RWPE2 (cell line): ENCODE measurements at regions not wholly inside any gene's neighbourhood (a gene's known extent, or its start where the extent isn't known, plus 50 kb on each side); places are given as distances from the start of the nearest gene placed in this dataset.

Experiments used
- ATAC-seq: fragments of 200-7000 bp; cut with Tn5 transposase; 3 replicates; pipeline ENCODE4 v1.9.1; 2021; ENCODE audit warnings: low read depth
- DNase-seq: peaks from one replicate; pipeline ENCODE4 v3.0.0-alpha.2; 2020; ENCODE audit warnings: low spot score
- H3K27ac ChIP-seq: fragments of 450-650 bp; 2 replicates; pipeline ENCODE4 v1.5.1; 2017; ENCODE audit warnings: mild to moderate bottlenecking; ENCODE audit not compliant: poor library complexity, severe bottlenecking
- H3K27me3 ChIP-seq: fragments of 250-450 bp; sonication (Bioruptor Pico); 2 replicates; pipeline ENCODE4 v1.5.1; 2021; ENCODE audit warnings: mild to moderate bottlenecking, moderate library complexity; ENCODE audit not compliant: insufficient read depth, poor library complexity, severe bottlenecking
- H3K36me3 ChIP-seq: fragments of 250-450 bp; sonication (Bioruptor Pico); 2 replicates; pipeline ENCODE4 v1.5.1; 2020; ENCODE audit warnings: low read depth, mild to moderate bottlenecking, moderate library complexity
- H3K4me1 ChIP-seq: fragments of 250-450 bp; sonication (Bioruptor Pico); 2 replicates; pipeline ENCODE4 v1.5.1; 2021; ENCODE audit warnings: mild to moderate bottlenecking, moderate library complexity; ENCODE audit not compliant: insufficient read depth, poor library complexity, severe bottlenecking
- H3K4me3 ChIP-seq: fragments of 250-450 bp; sonication (Bioruptor Pico); 2 replicates; pipeline ENCODE4 v1.5.1; 2021; ENCODE audit warnings: mild to moderate bottlenecking, moderate library complexity; ENCODE audit not compliant: severe bottlenecking
- H3K9me3 ChIP-seq: fragments of 250-450 bp; sonication (Bioruptor Pico); 2 replicates; pipeline ENCODE4 v1.5.1; 2021; ENCODE audit warnings: mild to moderate bottlenecking, moderate library complexity; ENCODE audit not compliant: severe bottlenecking
- CTCF ChIP-seq: fragments of 450-650 bp; IDR thresholded peaks from one replicate; pipeline ENCODE4 v1.5.1; 2017; ENCODE audit warnings: mild to moderate bottlenecking, moderate library complexity; ENCODE audit not compliant: poor library complexity, severe bottlenecking

GRCh38 chr11:71150859-71151258 lies 101.5 kb downstream of the SHANK2 start:
- no peak for TF ChIP-seq CTCF
- H3K4me3 ChIP-seq, result no peak overlapping the region
- no peaks in the 10 kb centered on the region for H3K36me3 ChIP-seq
- DNase-seq (no peak), ATAC-seq (no peak)
- H3K4me1 ChIP-seq, result no peaks in the 10 kb centered on the region
- H3K27me3 ChIP-seq, result no peaks in the 10 kb centered on the region
- H3K27ac ChIP-seq, result no peak overlapping the region
- H3K9me3 ChIP-seq, result no peaks in the 10 kb centered on the region

GRCh38 chr11:71148716-71149115 lies 103.7 kb downstream of the SHANK2 start:
- H3K27me3 ChIP-seq, result no peaks in the 10 kb centered on the region
- ATAC-seq (no peak), DNase-seq (no peak)
- no peak overlapping the region for H3K27ac ChIP-seq
- no peaks in the 10 kb centered on the region for H3K9me3 ChIP-seq
- no peak overlapping the region for H3K4me3 ChIP-seq
- TF ChIP-seq CTCF, result no peak
- peaks cover 5% of the 10 kb centered on the region for H3K4me1 ChIP-seq
- no peaks in the 10 kb centered on the region for H3K36me3 ChIP-seq

GRCh38 chr11:71147331-71147730 lies 105.0 kb downstream of the SHANK2 start:
- DNase-seq, result no peak
- no peak overlapping the region for H3K27ac ChIP-seq
- H3K9me3 ChIP-seq, result no peaks in the 10 kb centered on the region
- no peaks in the 10 kb centered on the region for H3K27me3 ChIP-seq
- peaks cover 5% of the 10 kb centered on the region for H3K4me1 ChIP-seq
- ATAC-seq, result no peak
- TF ChIP-seq CTCF, result no peak
- no peak overlapping the region for H3K4me3 ChIP-seq
- no peaks in the 10 kb centered on the region for H3K36me3 ChIP-seq

- Histone ChIP-seq H3K27me3 (no peaks in the 10 kb centered on the region), H3K4me1 (peaks cover 5% of the 10 kb centered on the region), H3K36me3 (no peaks in the 10 kb centered on the region), H3K27ac (no peak overlapping the region), H3K9me3 (no peaks in the 10 kb centered on the region), H3K4me3 (no peak overlapping the region)
- DNase-seq (no peak), ATAC-seq (no peak)
- TF ChIP-seq CTCF, result no peak
Measured at GRCh38 chr11:71146846-71147245, 105.5 kb downstream of the SHANK2 start.

- Histone ChIP-seq H3K27ac (no peak overlapping the region), H3K4me1 (peaks cover 5% of the 10 kb centered on the region), H3K27me3 (no peaks in the 10 kb centered on the region), H3K4me3 (no peak overlapping the region), H3K9me3 (no peaks in the 10 kb centered on the region), H3K36me3 (no peaks in the 10 kb centered on the region)
- no peak for TF ChIP-seq CTCF
- peak; percentile 35; the same call in 1 of the 3 replicates for ATAC-seq
- no peak for DNase-seq
Measured at GRCh38 chr11:71145988-71146824, 106.2 kb downstream of the SHANK2 start.
